ENCODE measurements at regions not wholly inside any gene's neighbourhood (a gene's known extent, or its start where the extent isn't known, plus 50 kb on each side); places are given as distances from the start of the nearest gene placed in this dataset.

- TF ChIP-seq CTCF (IDR thresholded peaks at IDR 0.05) (no peak), POLR2A (IDR thresholded peaks at IDR 0.05) (no peak)
These were observed 68.2 kb downstream of the ELAPOR2 start for GRCh38 chr7:86991093-86991769.

Measured in adrenal gland (tissue), 5 donors.